ENCODE measurements at regions not wholly inside any gene's neighbourhood (a gene's known extent, or its start where the extent isn't known, plus 50 kb on each side); places are given as distances from the start of the nearest gene placed in this dataset.

GRCh38 chr18:64474773-64475172 lies 325.9 kb upstream of the LINC00305 start:
- no peak for TF ChIP-seq IRF1 (CRISPR knock-in tag; IDR thresholded peaks at IDR 0.05; ENCODE audit: borderline replicate concordance)
- TF ChIP-seq HMBOX1 (IDR thresholded peaks at IDR 0.05), result no peak
- TF ChIP-seq PURB (CRISPR knock-in tag; IDR thresholded peaks at IDR 0.05; ENCODE audit: low read depth), result no peak
- TF ChIP-seq HMG20B (CRISPR knock-in tag; IDR thresholded peaks at IDR 0.05), result no peak
- no peak for TF ChIP-seq CTCF (IDR thresholded peaks at IDR 0.05 in 2 of 3, conservative IDR thresholded peaks at IDR 0.05 in 1 of 3; ENCODE audit: insufficient read depth in 2 of 3, low read depth in 1 of 3, low read length in 3 of 3)
- no peak for TF ChIP-seq POLR2A (conservative IDR thresholded peaks at IDR 0.05)
- no peak for TF ChIP-seq CREB3L1 (IDR thresholded peaks at IDR 0.05; ENCODE audit: borderline replicate concordance, low read depth)

Measured in K562 (cell line).